ENCODE measurements at regions not wholly inside any gene's neighbourhood (a gene's known extent, or its start where the extent isn't known, plus 50 kb on each side); places are given as distances from the start of the nearest gene placed in this dataset.

DNA sequence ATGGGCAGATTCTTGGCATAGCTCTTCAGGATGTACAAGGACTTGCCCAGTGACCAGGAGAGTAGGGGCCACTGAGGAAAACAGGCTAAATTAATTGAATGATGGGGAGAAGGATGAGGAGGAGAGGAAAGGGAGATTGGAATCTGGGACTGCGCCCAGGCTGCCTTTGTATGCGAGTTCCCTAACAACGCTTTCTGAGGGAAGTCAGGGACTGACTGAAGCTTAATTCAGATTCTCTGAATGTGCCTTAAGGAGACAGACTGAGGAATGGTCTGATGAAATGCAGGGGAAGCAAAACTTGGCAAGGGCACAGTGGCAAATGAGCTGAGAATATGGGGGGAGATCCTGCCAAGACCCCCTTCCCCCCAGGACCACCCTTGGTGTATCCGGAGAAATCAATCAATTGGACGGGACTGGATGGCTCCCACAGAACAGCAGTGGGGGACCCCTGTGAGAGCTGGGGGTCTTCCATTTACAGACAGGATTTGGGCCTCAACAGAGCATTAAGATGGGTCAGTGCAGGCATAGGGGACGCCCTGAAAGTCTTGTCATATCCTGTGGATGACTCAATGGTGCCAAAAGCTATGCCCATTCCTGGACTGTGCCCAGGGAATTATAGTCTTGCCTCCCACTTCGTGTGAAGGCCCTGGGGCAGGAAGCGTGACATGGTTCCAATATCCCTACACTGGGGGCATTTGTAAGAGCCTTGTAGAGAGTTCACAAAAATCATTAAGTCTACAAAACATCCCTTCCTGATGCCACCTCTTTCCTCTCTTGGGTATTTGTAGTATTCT lies 215.5 kb upstream of the TNC start:
- TF ChIP-seq EGR1 (IDR thresholded peaks at IDR 0.05) = no peak

DNA sequence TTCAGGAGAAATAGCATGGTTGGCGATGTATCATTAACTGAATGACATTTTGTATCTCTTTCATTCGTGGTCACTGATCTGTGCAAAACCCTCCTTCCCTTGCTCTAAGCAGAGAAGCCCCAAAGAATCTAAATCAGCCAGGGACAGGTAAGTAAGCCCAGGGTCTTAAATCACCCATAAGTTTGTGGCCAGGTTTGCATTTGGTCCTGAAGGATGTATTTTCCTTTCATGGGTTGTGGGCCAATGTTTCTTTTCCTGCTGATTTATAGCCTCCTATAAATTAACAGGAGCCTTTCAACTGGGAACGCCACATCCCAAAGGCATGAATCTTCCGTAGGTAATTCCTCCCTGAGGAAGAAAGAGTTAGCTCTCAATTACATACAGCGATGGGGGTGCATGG lies 217.5 kb upstream of the TNC start:
- TF ChIP-seq CREB1 (IDR thresholded peaks at IDR 0.05; ENCODE audit: low read depth) (no peak), RAD21 (IDR thresholded peaks at IDR 0.05; ENCODE audit: low read depth) (no peak), EGR1 (IDR thresholded peaks at IDR 0.05) (no peak), EP300 (IDR thresholded peaks at IDR 0.05; ENCODE audit: borderline replicate concordance) (no peak), FOXM1 (IDR thresholded peaks at IDR 0.05; ENCODE audit: borderline replicate concordance, low read depth) (no peak), CEBPB (IDR thresholded peaks at IDR 0.05) (no peak), TEAD4 (IDR thresholded peaks at IDR 0.05) (no peak), TAF1 (IDR thresholded peaks at IDR 0.05; ENCODE audit: low read depth) (no peak), ZBTB7A (IDR thresholded peaks at IDR 0.05; ENCODE audit: low read depth) (no peak), TCF12 (IDR thresholded peaks at IDR 0.05; ENCODE audit: low read depth) (no peak), YY1 (IDR thresholded peaks at IDR 0.05; ENCODE audit: low read depth) (no peak), NFIC (IDR thresholded peaks at IDR 0.05) (no peak)
- TF ChIP-seq, protein P1, sequence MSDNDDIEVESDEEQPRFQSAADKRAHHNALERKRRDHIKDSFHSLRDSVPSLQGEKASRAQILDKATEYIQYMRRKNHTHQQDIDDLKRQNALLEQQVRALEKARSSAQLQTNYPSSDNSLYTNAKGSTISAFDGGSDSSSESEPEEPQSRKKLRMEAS (IDR thresholded peaks at IDR 0.05) = no peak
- TF ChIP-seq, protein P2, sequence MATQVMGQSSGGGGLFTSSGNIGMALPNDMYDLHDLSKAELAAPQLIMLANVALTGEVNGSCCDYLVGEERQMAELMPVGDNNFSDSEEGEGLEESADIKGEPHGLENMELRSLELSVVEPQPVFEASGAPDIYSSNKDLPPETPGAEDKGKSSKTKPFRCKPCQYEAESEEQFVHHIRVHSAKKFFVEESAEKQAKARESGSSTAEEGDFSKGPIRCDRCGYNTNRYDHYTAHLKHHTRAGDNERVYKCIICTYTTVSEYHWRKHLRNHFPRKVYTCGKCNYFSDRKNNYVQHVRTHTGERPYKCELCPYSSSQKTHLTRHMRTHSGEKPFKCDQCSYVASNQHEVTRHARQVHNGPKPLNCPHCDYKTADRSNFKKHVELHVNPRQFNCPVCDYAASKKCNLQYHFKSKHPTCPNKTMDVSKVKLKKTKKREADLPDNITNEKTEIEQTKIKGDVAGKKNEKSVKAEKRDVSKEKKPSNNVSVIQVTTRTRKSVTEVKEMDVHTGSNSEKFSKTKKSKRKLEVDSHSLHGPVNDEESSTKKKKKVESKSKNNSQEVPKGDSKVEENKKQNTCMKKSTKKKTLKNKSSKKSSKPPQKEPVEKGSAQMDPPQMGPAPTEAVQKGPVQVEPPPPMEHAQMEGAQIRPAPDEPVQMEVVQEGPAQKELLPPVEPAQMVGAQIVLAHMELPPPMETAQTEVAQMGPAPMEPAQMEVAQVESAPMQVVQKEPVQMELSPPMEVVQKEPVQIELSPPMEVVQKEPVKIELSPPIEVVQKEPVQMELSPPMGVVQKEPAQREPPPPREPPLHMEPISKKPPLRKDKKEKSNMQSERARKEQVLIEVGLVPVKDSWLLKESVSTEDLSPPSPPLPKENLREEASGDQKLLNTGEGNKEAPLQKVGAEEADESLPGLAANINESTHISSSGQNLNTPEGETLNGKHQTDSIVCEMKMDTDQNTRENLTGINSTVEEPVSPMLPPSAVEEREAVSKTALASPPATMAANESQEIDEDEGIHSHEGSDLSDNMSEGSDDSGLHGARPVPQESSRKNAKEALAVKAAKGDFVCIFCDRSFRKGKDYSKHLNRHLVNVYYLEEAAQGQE (IDR thresholded peaks at IDR 0.05; ENCODE audit: low read depth) = no peak
- TF ChIP-seq, protein P3, sequence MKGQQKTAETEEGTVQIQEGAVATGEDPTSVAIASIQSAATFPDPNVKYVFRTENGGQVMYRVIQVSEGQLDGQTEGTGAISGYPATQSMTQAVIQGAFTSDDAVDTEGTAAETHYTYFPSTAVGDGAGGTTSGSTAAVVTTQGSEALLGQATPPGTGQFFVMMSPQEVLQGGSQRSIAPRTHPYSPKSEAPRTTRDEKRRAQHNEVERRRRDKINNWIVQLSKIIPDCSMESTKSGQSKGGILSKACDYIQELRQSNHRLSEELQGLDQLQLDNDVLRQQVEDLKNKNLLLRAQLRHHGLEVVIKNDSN (IDR thresholded peaks at IDR 0.05) = no peak

DNA sequence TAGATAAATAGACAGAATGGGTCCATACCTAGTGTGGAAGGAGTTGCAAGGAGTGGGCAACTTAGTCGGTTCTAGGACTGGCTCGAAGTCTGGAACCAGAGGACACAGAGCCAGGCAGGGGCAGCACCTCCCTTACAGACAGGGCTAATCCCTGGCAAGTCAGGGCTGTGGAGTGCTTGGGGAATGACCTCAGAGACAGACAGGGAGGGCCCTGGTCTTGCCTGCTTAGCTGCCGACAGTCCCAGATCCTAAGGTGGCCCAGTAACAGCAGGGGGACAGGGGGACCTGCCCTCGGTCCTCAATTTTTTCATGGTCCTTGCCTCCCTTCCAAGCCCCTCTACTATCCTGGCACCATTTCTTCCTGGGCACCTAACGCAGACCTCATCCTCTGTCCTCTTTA lies 222.4 kb upstream of the TNC start:
- TF ChIP-seq CREB1 (IDR thresholded peaks at IDR 0.05; ENCODE audit: low read depth) (no peak), EGR1 (IDR thresholded peaks at IDR 0.05) (no peak), FOXM1 (IDR thresholded peaks at IDR 0.05; ENCODE audit: borderline replicate concordance, low read depth) (no peak), EP300 (IDR thresholded peaks at IDR 0.05; ENCODE audit: borderline replicate concordance) (no peak), YY1 (IDR thresholded peaks at IDR 0.05; ENCODE audit: low read depth) (no peak), CEBPB (IDR thresholded peaks at IDR 0.05) (no peak), RAD21 (IDR thresholded peaks at IDR 0.05; ENCODE audit: low read depth) (no peak), TAF1 (IDR thresholded peaks at IDR 0.05; ENCODE audit: low read depth) (no peak), TCF12 (IDR thresholded peaks at IDR 0.05; ENCODE audit: low read depth) (no peak), TEAD4 (IDR thresholded peaks at IDR 0.05) (no peak), ZBTB7A (IDR thresholded peaks at IDR 0.05; ENCODE audit: low read depth) (no peak)
- TF ChIP-seq, protein P2 (IDR thresholded peaks at IDR 0.05; ENCODE audit: low read depth) = no peak
- TF ChIP-seq, protein P1 (IDR thresholded peaks at IDR 0.05) = no peak
- TF ChIP-seq, protein P3 (IDR thresholded peaks at IDR 0.05) = no peak

DNA sequence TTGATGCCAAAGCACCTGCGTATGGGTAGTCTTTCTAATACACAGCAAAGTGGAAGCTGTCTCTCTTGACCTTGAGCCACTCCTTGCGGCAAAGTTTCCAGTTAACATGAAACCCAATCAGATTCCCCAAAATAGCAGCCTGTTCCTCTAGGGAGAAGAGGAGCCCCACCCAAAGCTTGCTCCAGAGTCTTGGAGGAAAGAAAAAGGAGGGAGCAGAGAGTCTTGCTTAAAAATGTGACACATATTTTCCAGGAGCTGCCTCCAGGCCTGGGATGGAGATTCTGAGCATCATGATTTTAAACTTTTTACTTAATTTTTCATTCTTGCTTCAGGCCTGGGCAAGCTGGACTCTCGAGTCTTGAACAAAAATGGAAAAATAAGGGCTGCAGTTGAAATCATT lies 223.5 kb upstream of the TNC start:
- TF ChIP-seq RAD21 (IDR thresholded peaks at IDR 0.05; ENCODE audit: low read depth) = no peak
- TF ChIP-seq, protein P3 (IDR thresholded peaks at IDR 0.05) = no peak
- TF ChIP-seq ZBTB7A (IDR thresholded peaks at IDR 0.05; ENCODE audit: low read depth) = no peak
- TF ChIP-seq CREB1 (IDR thresholded peaks at IDR 0.05; ENCODE audit: low read depth) = no peak
- TF ChIP-seq, protein P1 (IDR thresholded peaks at IDR 0.05) = no peak
- no peak for TF ChIP-seq TAF1 (IDR thresholded peaks at IDR 0.05; ENCODE audit: low read depth)
- TF ChIP-seq EGR1 (IDR thresholded peaks at IDR 0.05) = no peak
- TF ChIP-seq, protein P2 (IDR thresholded peaks at IDR 0.05; ENCODE audit: low read depth) = no peak
- no peak for TF ChIP-seq CEBPB (IDR thresholded peaks at IDR 0.05)
- no peak for TF ChIP-seq TEAD4 (IDR thresholded peaks at IDR 0.05)
- TF ChIP-seq EP300 (IDR thresholded peaks at IDR 0.05; ENCODE audit: borderline replicate concordance) = no peak
- TF ChIP-seq FOXM1 (IDR thresholded peaks at IDR 0.05; ENCODE audit: borderline replicate concordance, low read depth) = no peak
